Left renal cortex interstitium (tissue), 4 donors: ENCODE measurements at regions not wholly inside any gene's neighbourhood (a gene's known extent, or its start where the extent isn't known, plus 50 kb on each side); places are given as distances from the start of the nearest gene placed in this dataset.
A peak's percentile ranks its signal among the peaks of the same experiment; 100 is the strongest.

Experiments used
- DNase-seq, 4 donors: peaks; one replicate each; pipeline ENCODE4 v3.0.0-alpha.2; 2013; ENCODE audit warnings: low read depth in 4 of 4, low spot score in 2 of 4, missing footprints in 1 of 4

- no peak for DNase-seq
Measured at GRCh38 chr5:9865574-9865973, 235.4 kb upstream of the TAS2R1 start.

- DNase-seq, result no peak
Measured at GRCh38 chr5:9864791-9865190, 234.6 kb upstream of the TAS2R1 start.

- no peak for DNase-seq
Measured at GRCh38 chr5:9863486-9863885, 233.3 kb upstream of the TAS2R1 start.

- peak in 1 of 4 donors; percentile 8 for DNase-seq
Measured at GRCh38 chr5:9861666-9862256, 231.6 kb upstream of the TAS2R1 start.

- no peak for DNase-seq
Measured at GRCh38 chr5:9859808-9860207, 229.7 kb upstream of the TAS2R1 start.

GRCh38 chr5:9858043-9858442 lies 227.9 kb upstream of the TAS2R1 start:
- DNase-seq, result no peak

GRCh38 chr5:9853309-9853708 lies 223.2 kb upstream of the TAS2R1 start:
- no peak for DNase-seq

GRCh38 chr5:9852671-9853070 lies 222.5 kb upstream of the TAS2R1 start:
- no peak for DNase-seq

- no peak for DNase-seq
Measured at GRCh38 chr5:9851458-9851857, 221.3 kb upstream of the TAS2R1 start.

GRCh38 chr5:9850456-9850855 lies 220.3 kb upstream of the TAS2R1 start:
- DNase-seq, result no peak

- DNase-seq, result no peak
Measured at GRCh38 chr5:9847631-9848030, 217.5 kb upstream of the TAS2R1 start.

GRCh38 chr5:9845185-9845584 lies 215.0 kb upstream of the TAS2R1 start:
- no peak for DNase-seq

GRCh38 chr5:9841516-9842170 lies 211.5 kb upstream of the TAS2R1 start:
- DNase-seq, result no peak

GRCh38 chr5:9838916-9839315 lies 208.8 kb upstream of the TAS2R1 start:
- DNase-seq, result no peak

GRCh38 chr5:9834871-9835770 lies 205.0 kb upstream of the TAS2R1 start:
- DNase-seq, result no peak

GRCh38 chr5:9833871-9834270 lies 203.7 kb upstream of the TAS2R1 start:
- DNase-seq, result no peak

GRCh38 chr5:9832921-9833320 lies 202.8 kb upstream of the TAS2R1 start:
- no peak for DNase-seq

- no peak for DNase-seq
Measured at GRCh38 chr5:9831823-9832222, 201.7 kb upstream of the TAS2R1 start.

- no peak for DNase-seq
Measured at GRCh38 chr5:9830184-9830583, 200.0 kb upstream of the TAS2R1 start.

GRCh38 chr5:9829621-9830020 lies 199.5 kb upstream of the TAS2R1 start:
- DNase-seq, result no peak

GRCh38 chr5:9820691-9821449 lies 190.7 kb upstream of the TAS2R1 start:
- no peak for DNase-seq
